Skeletal muscle satellite cell (primary cell): ENCODE measurements at regions not wholly inside any gene's neighbourhood (a gene's known extent, or its start where the extent isn't known, plus 50 kb on each side); places are given as distances from the start of the nearest gene placed in this dataset.

Source experiments
- H3K27me3 ChIP-seq: 2 replicates; pipeline ENCODE4 v1.7.0; 2013; ENCODE audit warnings: low read length; ENCODE audit not compliant: control insufficient read depth, insufficient read depth
- H3K36me3 ChIP-seq: 2 replicates; pipeline ENCODE4 v1.7.0; 2013; ENCODE audit warnings: mild to moderate bottlenecking, control low read depth, low read length; ENCODE audit not compliant: insufficient read depth
- H3K4me1 ChIP-seq: 2 replicates; pipeline ENCODE4 v1.7.0; 2013; ENCODE audit warnings: low read length; ENCODE audit not compliant: control insufficient read depth, insufficient read depth
- H3K4me2 ChIP-seq: 2 replicates; pipeline ENCODE4 v1.7.0; 2013; ENCODE audit warnings: mild to moderate bottlenecking, low read length
- H3K4me3 ChIP-seq: 2 replicates; pipeline ENCODE4 v1.7.0; 2013; ENCODE audit warnings: low read length
- H3K9ac ChIP-seq: 2 replicates; pipeline ENCODE4 v1.7.0; 2013; ENCODE audit warnings: mild to moderate bottlenecking, low read depth, low read length, moderate library complexity
- H3K9me3 ChIP-seq: replicated peaks from 2 replicates; pipeline ENCODE4 v1.7.0; 2013; ENCODE audit warnings: mild to moderate bottlenecking, control low read depth, low read length

GRCh38 chr12:124196236-124196635 is 98.7 kb upstream of the RFLNA start:
- Histone ChIP-seq H3K4me2 (no peak overlapping the region), H3K36me3 (no peaks in the 10 kb centered on the region), H3K9me3 (no peaks in the 10 kb centered on the region), H3K4me1 (no peaks in the 10 kb centered on the region), H3K9ac (no peak overlapping the region), H3K4me3 (no peak overlapping the region), H3K27me3 (no peaks in the 10 kb centered on the region)

- H3K9me3 ChIP-seq, result no peaks in the 10 kb centered on the region
- no peak overlapping the region for H3K4me3 ChIP-seq
- H3K36me3 ChIP-seq, result no peaks in the 10 kb centered on the region
- H3K4me1 ChIP-seq, result no peaks in the 10 kb centered on the region
- no peaks in the 10 kb centered on the region for H3K27me3 ChIP-seq
- no peak overlapping the region for H3K9ac ChIP-seq
- no peak overlapping the region for H3K4me2 ChIP-seq
These were observed 93.6 kb upstream of the RFLNA start for GRCh38 chr12:124201248-124201647.

GRCh38 chr12:124203176-124203575 is 91.7 kb upstream of the RFLNA start:
- Histone ChIP-seq H3K27me3 (peaks cover 15% of the 10 kb centered on the region), H3K9ac (no peak overlapping the region), H3K4me2 (no peak overlapping the region), H3K36me3 (no peaks in the 10 kb centered on the region), H3K4me3 (no peak overlapping the region), H3K9me3 (no peaks in the 10 kb centered on the region), H3K4me1 (no peaks in the 10 kb centered on the region)

- H3K9me3 ChIP-seq, result no peaks in the 10 kb centered on the region
- no peak overlapping the region for H3K4me2 ChIP-seq
These were observed 89.5 kb upstream of the RFLNA start for GRCh38 chr12:124205405-124205804.

DNA sequence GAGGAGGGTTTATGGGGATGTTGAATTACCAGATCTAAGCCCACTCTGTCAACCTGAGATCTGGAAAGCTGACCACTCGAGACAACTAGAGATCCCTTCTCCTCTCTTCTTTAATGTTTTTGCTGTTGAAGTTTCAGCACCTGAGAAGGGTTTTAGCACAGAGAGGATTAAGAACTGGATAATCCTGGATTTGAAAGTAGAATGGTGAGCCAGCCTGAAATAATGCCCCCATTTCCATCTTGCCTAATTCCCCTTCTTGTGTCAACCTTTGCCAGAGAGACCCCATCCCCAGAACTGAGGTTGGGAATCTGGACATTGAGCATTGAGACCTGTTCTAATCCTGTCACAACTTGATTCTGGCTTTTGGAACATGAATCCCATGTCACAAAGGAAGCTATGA is 87.8 kb upstream of the RFLNA start:
- Histone ChIP-seq H3K4me2 (no peak overlapping the region), H3K4me1 (no peaks in the 10 kb centered on the region), H3K9ac (no peak overlapping the region), H3K4me3 (no peak overlapping the region), H3K27me3 (peaks cover 19% of the 10 kb centered on the region), H3K36me3 (no peaks in the 10 kb centered on the region), H3K9me3 (no peaks in the 10 kb centered on the region)

More at GRCh38 chr12:124205405-124205804, 89.5 kb upstream of the RFLNA start:
- Histone ChIP-seq H3K27me3 (peaks cover 19% of the 10 kb centered on the region), H3K4me1 (no peaks in the 10 kb centered on the region), H3K4me3 (no peak overlapping the region), H3K36me3 (no peaks in the 10 kb centered on the region), H3K9ac (no peak overlapping the region)

- peaks cover 19% of the 10 kb centered on the region for H3K27me3 ChIP-seq
- H3K4me1 ChIP-seq, result no peaks in the 10 kb centered on the region
- H3K4me2 ChIP-seq, result no peak overlapping the region
- H3K36me3 ChIP-seq, result no peaks in the 10 kb centered on the region
- H3K9me3 ChIP-seq, result no peaks in the 10 kb centered on the region
- no peak overlapping the region for H3K4me3 ChIP-seq
- H3K9ac ChIP-seq, result no peak overlapping the region
These were observed 87.3 kb upstream of the RFLNA start for GRCh38 chr12:124207617-124208016.

DNA sequence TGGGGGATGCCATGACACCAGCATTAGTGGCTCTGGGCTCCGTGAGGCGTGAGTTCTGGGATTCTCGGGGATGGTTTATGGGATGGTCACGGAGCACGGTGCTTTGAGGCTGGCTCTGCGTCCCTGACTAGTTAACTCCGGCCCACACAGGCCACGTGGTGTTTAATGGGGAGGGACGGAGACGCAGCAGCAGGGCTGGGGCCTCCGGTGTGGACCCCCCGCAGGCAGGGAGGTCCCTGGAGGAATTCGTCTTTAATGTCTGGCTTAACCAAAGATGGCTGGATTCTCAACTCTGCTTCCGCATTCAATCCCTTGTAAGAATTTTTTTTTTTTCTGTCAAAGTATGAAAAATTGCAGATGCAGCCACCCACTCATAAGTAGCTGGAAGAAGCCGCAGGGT is 86.4 kb upstream of the RFLNA start:
- Histone ChIP-seq H3K27me3 (peaks cover 19% of the 10 kb centered on the region), H3K36me3 (no peaks in the 10 kb centered on the region), H3K9me3 (no peaks in the 10 kb centered on the region), H3K9ac (no peak overlapping the region), H3K4me1 (no peaks in the 10 kb centered on the region), H3K4me3 (no peak overlapping the region), H3K4me2 (no peak overlapping the region)

DNA sequence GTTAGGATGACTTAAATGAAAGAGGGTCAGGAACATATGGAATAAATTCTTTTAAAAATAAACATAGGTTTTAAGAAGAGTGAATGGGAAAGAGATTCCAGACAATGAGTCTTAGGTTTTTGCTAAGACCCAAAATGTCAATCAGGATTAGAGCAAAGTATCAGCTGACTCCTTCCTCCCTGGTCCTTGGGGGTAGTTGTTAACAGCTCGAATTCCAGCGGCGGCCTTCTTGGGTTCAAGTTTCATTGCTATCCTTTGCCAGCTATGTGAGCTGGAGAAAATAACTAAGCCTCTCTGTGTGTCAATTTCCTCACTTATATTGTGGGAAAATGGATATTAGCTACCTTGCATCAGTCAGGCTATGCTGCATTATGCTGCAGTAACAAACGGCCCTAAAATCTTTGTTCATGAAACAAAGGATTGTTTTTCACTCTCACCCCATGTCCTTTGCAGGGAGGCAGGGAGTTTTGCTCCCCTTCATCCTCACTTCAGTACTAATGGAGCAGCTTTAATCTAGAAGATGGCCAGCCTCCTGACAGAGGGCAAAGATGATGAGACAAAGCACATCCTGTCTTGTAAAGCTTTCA is 83.8 kb upstream of the RFLNA start:
- H3K4me3 ChIP-seq, result no peak overlapping the region
- H3K9me3 ChIP-seq, result peaks cover 7% of the 10 kb centered on the region
- H3K27me3 ChIP-seq, result peaks cover 19% of the 10 kb centered on the region
- no peak overlapping the region for H3K4me2 ChIP-seq
- H3K36me3 ChIP-seq, result no peaks in the 10 kb centered on the region
- no peak overlapping the region for H3K9ac ChIP-seq
- H3K4me1 ChIP-seq, result no peaks in the 10 kb centered on the region

DNA sequence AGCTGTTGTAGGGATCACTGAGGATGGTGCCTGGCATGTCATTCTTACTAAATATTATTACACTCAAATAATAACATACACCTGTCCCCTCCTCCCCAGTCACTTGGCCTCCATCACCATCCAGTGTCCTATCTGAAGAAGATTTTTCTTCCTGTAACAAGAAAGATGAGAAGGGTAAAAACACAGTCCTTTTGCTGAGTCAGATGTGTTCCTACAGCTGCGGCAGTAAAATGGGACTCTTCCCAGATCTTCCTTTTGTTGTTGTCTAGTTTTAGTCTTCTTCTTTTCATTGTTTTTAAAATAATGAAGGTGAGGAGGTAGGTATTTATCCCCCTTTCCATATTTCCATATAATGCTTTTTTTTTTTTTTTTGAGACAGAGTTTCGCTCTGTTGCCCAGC is 83.1 kb upstream of the RFLNA start:
- Histone ChIP-seq H3K4me1 (no peaks in the 10 kb centered on the region), H3K4me3 (no peak overlapping the region), H3K4me2 (no peak overlapping the region), H3K9me3 (peaks cover 7% of the 10 kb centered on the region), H3K9ac (no peak overlapping the region), H3K36me3 (no peaks in the 10 kb centered on the region), H3K27me3 (peaks cover 19% of the 10 kb centered on the region)

- peaks cover 7% of the 10 kb centered on the region for H3K27me3 ChIP-seq
- no peak overlapping the region for H3K4me2 ChIP-seq
- no peaks in the 10 kb centered on the region for H3K4me1 ChIP-seq
- H3K9ac ChIP-seq, result no peak overlapping the region
- no peak overlapping the region for H3K4me3 ChIP-seq
- H3K9me3 ChIP-seq, result peaks cover 7% of the 10 kb centered on the region
- no peaks in the 10 kb centered on the region for H3K36me3 ChIP-seq
These were observed 81.1 kb upstream of the RFLNA start for GRCh38 chr12:124213666-124214347.

- Histone ChIP-seq H3K4me2 (no peak overlapping the region), H3K36me3 (no peaks in the 10 kb centered on the region), H3K4me3 (no peak overlapping the region), H3K9me3 (peaks cover 7% of the 10 kb centered on the region), H3K4me1 (no peaks in the 10 kb centered on the region), H3K9ac (no peak overlapping the region), H3K27me3 (peaks cover 7% of the 10 kb centered on the region)
These were observed 80.3 kb upstream of the RFLNA start for GRCh38 chr12:124214574-124214973.

DNA sequence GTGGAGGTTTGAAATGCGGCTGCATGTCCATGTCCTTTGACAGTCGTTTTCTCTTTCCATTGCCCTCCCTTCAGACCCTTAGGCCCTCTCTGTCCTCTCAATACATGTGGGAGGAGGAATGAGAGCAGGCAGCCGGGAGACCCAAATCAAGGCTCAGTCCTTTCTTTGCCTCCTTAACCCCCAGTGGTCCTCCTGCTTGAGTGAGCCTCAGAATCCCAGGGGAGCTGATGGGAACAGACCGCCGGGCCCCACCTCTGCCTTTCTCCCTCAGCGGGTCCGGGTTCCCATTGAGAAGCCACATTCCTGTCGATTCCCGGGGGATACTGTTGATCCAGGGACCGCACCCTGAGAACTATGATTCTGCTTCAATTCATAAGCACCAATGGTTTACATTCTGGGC is 77.9 kb upstream of the RFLNA start:
- H3K27me3 ChIP-seq, result peaks cover 7% of the 10 kb centered on the region

More for the DNA sequence above, 77.9 kb upstream of the RFLNA start:
- Histone ChIP-seq H3K36me3 (no peaks in the 10 kb centered on the region), H3K9ac (no peak overlapping the region), H3K4me2 (no peak overlapping the region), H3K4me1 (no peaks in the 10 kb centered on the region), H3K9me3 (peaks cover 7% of the 10 kb centered on the region), H3K4me3 (no peak overlapping the region)
